ENCODE measurements at regions not wholly inside any gene's neighbourhood (a gene's known extent, or its start where the extent isn't known, plus 50 kb on each side); places are given as distances from the start of the nearest gene placed in this dataset.

GRCh38 chr4:114286262-114286810, 306.9 kb upstream of the ARSJ start:
- no peak for FAIRE-seq
- no peak for DNase-seq (ENCODE audit: insufficient read length, low spot score)
- no peak for TF ChIP-seq POLR2A (IDR thresholded peaks at IDR 0.05; ENCODE audit: low read depth, low read length)

DNA sequence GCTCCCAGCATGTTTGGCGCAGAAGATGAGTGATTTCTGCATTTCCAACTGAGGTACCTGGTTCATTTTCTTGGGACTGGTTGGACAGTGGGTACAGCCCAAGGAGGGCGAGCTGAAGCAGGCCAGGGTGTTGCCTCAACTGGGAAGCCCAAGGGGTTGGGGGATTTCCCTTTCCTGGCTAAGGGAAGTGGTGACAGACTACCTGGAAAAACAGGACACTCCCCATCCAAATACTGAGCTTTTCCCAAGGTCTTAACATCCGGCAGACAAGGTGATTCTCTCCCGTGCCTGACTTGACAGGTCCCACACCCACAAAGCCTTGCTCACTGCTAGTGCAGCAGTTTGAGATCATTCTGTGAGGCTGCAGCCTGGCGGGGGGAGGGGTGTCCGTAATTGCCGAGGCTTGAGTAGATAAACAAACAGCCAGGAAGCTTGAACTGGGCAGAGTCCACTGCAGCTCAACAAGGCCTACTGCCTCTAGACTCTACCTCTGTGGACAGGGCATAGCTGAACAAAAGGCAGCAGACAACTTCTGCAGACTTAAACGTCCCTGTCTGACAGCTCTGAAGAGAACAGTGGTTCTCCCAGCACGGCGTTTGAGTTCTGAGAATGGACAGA, 307.7 kb upstream of the ARSJ start:
- FAIRE-seq (no peak), DNase-seq (ENCODE audit: insufficient read length, low spot score) (no peak)
- TF ChIP-seq POLR2A (IDR thresholded peaks at IDR 0.05; ENCODE audit: low read depth, low read length): no peak

DNA sequence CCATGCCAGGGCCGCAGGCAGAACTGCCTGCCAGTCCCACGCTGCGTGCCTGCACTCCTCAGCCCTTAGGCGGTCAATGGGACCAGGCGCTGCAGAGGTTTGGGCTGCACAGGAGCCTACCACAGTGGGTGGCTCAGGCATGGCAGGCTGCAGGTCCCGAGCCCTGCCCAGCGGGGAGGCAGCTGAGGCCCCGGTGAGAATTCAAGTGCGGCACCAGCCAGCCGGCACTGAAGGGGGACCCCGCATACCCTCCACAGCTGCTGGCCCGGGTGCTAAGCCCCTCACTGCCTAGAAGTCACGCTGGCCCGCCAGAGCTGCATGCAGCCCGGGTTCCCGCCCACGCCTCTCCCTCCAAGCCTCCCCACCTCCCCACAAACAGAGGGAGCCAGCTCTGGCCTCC, 302.5 kb upstream of the UGT8 start:
- DNase-seq (ENCODE audit: insufficient read length, low spot score) (no peak), FAIRE-seq (no peak)
- no peak for TF ChIP-seq POLR2A (IDR thresholded peaks at IDR 0.05; ENCODE audit: low read depth, low read length)

GRCh38 chr4:114302472-114302871, 296.1 kb upstream of the UGT8 start:
- TF ChIP-seq POLR2A (IDR thresholded peaks at IDR 0.05; ENCODE audit: low read depth, low read length): no peak
- FAIRE-seq (no peak), DNase-seq (ENCODE audit: insufficient read length, low spot score) (no peak)

GRCh38 chr4:114304046-114304445, 294.6 kb upstream of the UGT8 start:
- FAIRE-seq: no peak
- DNase-seq (ENCODE audit: insufficient read length, low spot score): no peak
- TF ChIP-seq POLR2A (IDR thresholded peaks at IDR 0.05; ENCODE audit: low read depth, low read length): no peak

- DNase-seq (ENCODE audit: insufficient read length, low spot score) (no peak), FAIRE-seq (no peak)
- TF ChIP-seq POLR2A (IDR thresholded peaks at IDR 0.05; ENCODE audit: low read depth, low read length): no peak
Observed at GRCh38 chr4:114304567-114304966, 294.0 kb upstream of the UGT8 start.

DNA sequence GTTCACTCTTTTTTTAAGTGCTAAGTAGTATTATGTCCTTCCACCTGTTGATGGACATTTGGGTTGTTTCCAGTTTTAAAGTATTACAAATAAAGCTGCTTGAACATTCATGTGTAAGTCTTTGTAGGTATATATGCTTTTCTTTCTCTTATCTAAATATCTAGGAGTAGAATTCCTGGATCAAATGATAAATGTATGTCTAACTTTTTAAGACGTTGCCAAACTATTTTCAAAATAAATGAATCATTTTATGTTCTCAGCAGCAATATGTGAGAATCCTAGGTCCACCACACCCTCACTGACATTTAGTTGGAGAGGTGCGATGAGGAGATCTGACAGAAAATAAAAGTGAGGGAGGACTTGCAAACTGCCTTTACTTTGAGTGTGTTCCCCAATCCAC, 291.7 kb upstream of the UGT8 start:
- DNase-seq (ENCODE audit: insufficient read length, low spot score): no peak
- no peak for FAIRE-seq
- no peak for TF ChIP-seq POLR2A (IDR thresholded peaks at IDR 0.05; ENCODE audit: low read depth, low read length)

- TF ChIP-seq POLR2A (IDR thresholded peaks at IDR 0.05; ENCODE audit: low read depth, low read length): no peak
- FAIRE-seq: no peak
Observed at GRCh38 chr4:114310296-114310925, 288.2 kb upstream of the UGT8 start.

DNA sequence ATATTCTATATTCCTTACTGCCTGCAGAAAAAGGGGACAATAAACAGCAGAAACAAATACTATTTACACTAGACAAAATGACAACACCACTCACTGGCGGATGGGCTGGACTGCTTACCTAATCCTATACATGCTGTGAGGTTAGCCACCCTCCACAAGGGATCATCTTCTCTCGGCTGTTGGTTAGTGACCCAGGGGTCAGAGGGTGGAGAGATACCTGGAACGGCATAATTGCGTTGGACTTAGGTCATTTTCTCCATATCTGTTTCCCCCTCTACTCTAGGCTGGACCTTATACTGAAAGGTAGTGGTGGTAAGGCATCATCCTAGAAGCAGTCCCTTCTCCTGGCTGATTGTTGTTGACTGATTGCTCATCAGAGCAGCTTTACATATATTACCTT, 286.8 kb upstream of the UGT8 start:
- DNase-seq (ENCODE audit: insufficient read length, low spot score) (no peak), FAIRE-seq (no peak)
- TF ChIP-seq POLR2A (IDR thresholded peaks at IDR 0.05; ENCODE audit: low read depth, low read length): no peak

More at GRCh38 chr4:114310296-114310925, 288.2 kb upstream of the UGT8 start:
- DNase-seq (ENCODE audit: insufficient read length, low spot score): no peak

DNA sequence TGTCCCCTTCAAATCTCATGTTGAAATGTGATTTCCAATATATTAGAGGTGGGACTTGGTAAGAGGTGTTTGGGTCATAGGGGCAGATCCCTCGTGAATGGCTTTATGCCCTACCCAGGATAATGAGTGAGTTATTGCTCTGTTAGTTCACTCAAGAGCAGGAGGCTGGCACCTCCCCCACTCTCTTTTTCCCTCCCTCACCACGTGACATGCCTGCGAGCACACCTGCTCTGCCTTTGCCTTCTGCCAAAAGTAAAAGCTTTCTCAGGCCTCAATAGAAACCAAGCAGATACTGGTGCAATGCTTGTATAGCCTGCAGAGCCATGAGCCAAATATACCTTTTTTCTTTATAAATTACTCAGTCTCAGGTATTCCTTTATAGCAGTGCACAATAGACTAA, 286.3 kb upstream of the UGT8 start:
- FAIRE-seq (no peak), DNase-seq (ENCODE audit: insufficient read length, low spot score) (no peak)
- TF ChIP-seq POLR2A (IDR thresholded peaks at IDR 0.05; ENCODE audit: low read depth, low read length): no peak

- no peak for TF ChIP-seq POLR2A (IDR thresholded peaks at IDR 0.05; ENCODE audit: low read depth, low read length)
- DNase-seq (ENCODE audit: insufficient read length, low spot score): no peak
- FAIRE-seq: no peak
Observed at GRCh38 chr4:114316789-114317188, 281.8 kb upstream of the UGT8 start.

- FAIRE-seq: no peak
- no peak for DNase-seq (ENCODE audit: insufficient read length, low spot score)
- no peak for TF ChIP-seq POLR2A (IDR thresholded peaks at IDR 0.05; ENCODE audit: low read depth, low read length)
Observed at GRCh38 chr4:114317564-114317963, 281.0 kb upstream of the UGT8 start.

DNA sequence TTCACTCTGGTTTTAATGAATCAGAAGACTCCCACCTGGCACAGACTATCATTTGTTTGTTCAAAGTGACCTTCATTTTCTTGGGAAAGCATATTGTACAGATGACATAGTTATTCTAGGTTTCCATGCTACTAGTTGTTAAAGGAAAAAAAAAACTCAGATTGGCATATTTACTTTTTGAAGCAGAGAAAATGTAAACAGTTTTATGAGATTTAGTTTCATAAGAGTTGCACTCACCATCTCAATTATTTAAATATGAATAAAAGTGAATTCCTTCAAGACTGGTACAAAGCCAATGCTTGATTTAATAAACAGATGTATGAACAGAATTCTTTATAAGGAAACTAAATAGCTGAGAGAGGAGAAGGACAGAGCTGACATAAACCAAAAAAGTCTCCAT, 280.3 kb upstream of the UGT8 start:
- DNase-seq (ENCODE audit: insufficient read length, low spot score) (no peak), FAIRE-seq (no peak)
- TF ChIP-seq POLR2A (IDR thresholded peaks at IDR 0.05; ENCODE audit: low read depth, low read length): no peak

DNA sequence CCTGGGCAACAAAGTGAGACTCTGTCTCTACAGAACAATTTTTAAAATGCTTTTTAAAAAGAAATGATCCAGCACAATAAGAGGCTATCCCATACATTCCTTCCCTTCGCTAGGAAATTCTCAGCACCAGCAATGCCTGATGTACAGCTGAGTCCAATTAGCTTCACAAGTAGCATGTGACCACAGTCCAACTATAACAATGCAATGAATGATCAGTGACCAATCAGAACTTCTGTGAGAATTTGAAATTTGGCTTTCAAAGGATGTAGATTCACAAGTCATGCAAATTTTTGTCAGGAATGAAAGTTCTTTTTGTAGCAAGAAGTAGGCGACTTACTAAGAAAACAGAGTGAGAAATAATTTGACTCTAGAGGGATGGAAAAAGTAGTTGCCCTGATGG, 278.5 kb upstream of the UGT8 start:
- DNase-seq (ENCODE audit: insufficient read length, low spot score) (no peak), FAIRE-seq (no peak)
- no peak for TF ChIP-seq POLR2A (IDR thresholded peaks at IDR 0.05; ENCODE audit: low read depth, low read length)

DNA sequence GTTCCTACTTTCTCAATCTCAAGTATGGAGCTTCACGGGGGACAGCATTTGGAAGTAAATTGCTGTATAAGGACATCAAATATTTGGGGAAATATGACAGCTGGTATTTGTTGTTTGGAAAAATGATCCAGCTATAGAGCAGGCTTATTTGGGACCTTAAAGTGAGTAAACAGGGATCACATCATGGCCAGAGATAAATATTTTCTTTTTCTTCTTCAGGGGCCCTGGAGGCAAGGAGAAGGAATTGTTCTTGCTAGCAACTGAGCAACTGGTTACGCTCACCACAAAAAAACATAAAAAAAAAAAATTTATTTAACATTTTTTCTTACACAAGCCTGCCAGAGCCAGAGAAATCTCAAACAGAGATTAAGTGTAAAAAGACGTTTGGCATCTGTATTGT, 277.2 kb upstream of the UGT8 start:
- FAIRE-seq (no peak), DNase-seq (ENCODE audit: insufficient read length, low spot score) (no peak)
- no peak for TF ChIP-seq POLR2A (IDR thresholded peaks at IDR 0.05; ENCODE audit: low read depth, low read length)
